HG02884 (cell line): ENCODE measurements at regions not wholly inside any gene's neighbourhood (a gene's known extent, or its start where the extent isn't known, plus 50 kb on each side); places are given as distances from the start of the nearest gene placed in this dataset.
"Not testable (repeated sequence)": the region's sequence is repeated elsewhere in the genome, so short reads cannot be mapped to it uniquely, and the experiment has no call there.

Experiments
- ATAC-seq: cut with Tn5 transposase; IDR thresholded peaks from one replicate; pipeline ENCODE4 v1.9.1; 2021; ENCODE audit warnings: mild to moderate bottlenecking, moderate library complexity; ENCODE audit not compliant: unreplicated experiment

DNA sequence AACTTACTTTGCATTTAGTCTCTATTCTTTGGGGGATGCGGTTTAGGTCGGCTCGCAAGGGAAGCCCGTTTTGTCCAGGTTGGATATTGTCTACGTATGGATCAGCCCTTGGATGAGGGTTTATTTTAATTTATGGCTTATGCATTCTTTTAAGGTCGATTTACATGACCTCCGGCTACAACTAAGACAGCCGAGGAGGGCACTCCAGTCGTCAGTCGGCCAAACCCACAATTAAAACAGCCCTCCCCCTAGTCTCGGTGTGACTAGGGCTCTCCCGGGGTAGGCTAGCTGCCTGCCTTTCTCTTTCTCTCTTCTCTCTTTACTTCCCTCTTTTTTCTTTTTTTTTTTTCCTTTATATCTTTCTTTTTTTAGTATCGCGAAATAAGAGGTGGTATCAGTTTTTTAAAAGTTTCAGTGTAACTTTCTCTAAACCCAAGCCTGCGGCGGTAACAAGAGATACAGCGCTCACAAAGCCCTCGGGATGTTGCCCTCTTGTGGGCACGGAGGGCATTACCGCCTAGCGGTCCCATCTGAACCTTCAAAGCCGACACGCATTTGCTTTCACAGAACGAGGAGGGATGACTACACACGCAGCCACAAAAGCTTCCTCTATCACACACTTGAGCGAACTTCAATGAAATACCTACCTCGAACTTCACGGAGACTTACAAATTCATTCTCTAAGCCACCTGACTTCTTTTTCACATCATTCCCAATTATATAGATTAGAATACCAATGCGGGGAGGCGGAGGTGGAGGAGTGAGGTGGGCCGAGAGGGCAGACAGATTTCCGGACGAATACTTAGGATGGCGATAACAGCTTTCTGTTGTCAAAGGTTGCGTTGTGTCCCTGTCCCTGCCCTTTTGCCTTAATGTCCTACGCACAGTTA lies 132.3 kb upstream of the C11orf58 start:
- ATAC-seq, result peak; percentile 89

GRCh38 chr11:16605389-16605893 lies 133.0 kb upstream of the C11orf58 start:
- no peak for ATAC-seq

DNA sequence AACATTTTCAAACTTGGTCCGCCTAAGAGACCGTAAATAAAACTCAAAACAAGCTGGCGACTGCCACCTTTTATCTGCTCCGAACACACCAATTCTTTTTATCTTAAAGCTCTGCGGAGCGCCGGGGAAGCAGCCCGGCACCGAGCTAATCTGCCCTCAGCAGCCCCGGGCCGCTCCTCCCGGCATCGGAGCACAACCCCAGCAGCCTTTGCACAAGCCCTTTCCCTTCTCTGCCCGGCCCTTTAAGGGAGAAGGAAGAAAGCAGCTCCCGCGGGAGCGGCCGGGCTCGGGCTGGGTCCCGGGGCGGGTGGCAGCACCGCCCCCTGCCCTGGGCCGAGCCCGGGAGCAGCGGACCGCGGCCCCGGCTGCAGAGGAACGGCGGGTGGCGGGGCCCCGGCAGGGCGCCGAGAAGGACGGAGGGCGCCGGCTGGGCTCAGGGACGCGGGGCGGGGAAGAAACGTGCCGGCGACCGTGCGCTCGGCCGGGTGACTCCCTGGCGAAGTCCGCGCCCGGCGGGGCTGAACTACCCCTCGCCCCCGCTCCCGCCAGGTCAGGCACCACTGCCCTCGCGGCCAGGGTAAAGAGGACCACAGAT lies 133.6 kb upstream of the C11orf58 start:
- ATAC-seq, result no peak

- no peak for ATAC-seq
Observed at GRCh38 chr11:16603890-16604793, 134.3 kb upstream of the C11orf58 start.

DNA sequence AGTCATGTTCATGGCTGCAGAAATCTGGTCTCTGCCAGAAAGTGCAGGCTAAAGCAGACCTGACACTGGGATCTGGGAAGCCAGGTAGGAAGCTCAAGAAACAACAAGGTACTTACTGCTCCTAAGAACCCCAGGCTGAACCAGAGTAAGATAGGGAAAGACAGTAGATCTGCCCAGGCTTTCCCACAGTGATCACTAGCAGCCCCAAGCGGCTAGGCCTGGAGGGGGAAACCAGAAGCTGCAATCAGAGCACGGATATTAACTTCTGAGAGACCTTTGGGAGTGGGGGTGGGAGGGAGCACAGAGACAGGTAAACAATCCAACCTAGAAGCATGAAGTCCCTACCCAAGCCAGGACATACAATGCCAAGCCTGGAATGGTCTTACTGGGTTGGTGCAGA lies 135.2 kb upstream of the C11orf58 start:
- ATAC-seq, result no peak

- ATAC-seq, result no peak
Observed at GRCh38 chr11:16598906-16599305, 139.5 kb upstream of the C11orf58 start.

DNA sequence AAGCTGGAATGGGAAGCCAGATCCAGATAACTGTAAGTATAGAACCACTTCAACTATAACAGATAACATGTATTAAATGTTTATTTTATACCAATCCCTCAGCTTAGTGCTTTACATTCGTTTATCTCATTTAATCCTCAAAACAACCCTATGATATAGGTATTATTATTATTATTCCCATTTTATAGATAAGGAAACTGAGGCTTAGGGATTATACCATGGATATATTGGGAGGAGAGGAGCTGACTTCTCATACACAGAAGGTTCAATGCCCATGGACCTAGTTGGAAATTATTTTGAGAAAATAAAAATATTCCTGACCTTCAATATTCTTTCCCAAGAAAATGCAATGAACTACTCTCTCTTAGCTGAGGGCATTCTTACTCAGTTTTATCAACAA lies 140.4 kb upstream of the C11orf58 start:
- ATAC-seq, result no peak

DNA sequence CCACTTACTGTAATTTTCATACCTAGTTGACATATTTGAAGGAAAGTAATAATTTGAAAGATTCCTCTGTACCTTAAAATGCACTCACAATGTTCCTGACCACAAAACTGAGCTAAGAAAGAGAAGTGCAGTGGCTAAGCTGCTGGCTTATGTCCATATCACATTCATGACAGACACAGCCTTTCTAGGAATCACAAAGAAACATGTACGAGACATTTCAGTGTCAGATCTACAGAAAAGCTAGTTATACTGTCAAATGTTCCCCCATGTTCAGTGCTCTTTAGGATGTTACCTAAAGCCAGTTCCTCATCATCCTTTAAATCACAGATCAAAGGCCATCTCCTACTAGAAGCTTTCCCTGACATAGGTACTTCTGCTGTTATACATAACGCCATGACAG lies 142.2 kb upstream of the C11orf58 start:
- ATAC-seq, result no peak

- no peak for ATAC-seq
Observed at GRCh38 chr11:16591157-16591556, 147.3 kb upstream of the C11orf58 start.

GRCh38 chr11:16587670-16588069 lies 150.8 kb upstream of the C11orf58 start:
- no peak for ATAC-seq

GRCh38 chr11:16584569-16584968 lies 153.9 kb upstream of the C11orf58 start:
- no peak for ATAC-seq

GRCh38 chr11:16581078-16581477 lies 157.4 kb upstream of the C11orf58 start:
- not testable (repeated sequence) for ATAC-seq

DNA sequence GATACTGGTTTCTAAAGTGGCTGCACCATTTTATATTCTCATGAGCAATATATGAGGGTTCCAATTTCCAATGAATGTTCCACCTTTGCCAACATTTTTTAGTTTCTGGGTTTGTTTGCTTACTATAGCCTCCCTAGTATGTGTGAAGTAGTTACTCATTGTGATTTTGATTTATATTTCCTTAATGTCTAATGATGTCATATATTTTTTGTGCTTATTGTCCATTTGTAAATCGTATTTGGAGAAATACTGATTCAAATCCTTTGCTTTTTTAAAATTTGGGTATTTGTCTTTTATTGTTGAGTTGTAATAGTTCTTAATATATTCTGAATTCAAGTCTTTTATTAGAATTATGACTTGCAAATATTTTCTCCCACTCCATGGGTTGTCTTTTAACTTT lies 161.0 kb upstream of the C11orf58 start:
- ATAC-seq, result no peak

DNA sequence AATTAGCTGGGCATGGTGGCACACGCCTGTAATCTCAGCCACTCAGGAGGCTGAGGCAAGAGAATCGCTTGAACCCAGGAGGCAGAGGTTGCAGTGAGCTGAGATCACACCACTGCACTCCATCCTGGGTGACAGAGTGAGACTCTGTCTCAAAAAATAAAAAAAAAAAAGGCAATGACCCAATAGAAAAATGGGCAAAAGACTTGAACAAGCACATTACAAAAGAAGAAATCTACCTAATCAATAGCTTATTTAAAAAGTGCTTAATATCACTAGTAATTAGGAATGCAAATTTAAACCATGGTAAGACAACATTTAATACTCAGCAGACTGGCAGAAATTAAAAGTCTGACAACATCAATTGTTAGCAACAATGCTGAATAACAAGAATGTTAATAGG lies 163.6 kb upstream of the C11orf58 start:
- ATAC-seq, result not testable (repeated sequence)

GRCh38 chr11:16572945-16573344 lies 165.5 kb upstream of the C11orf58 start:
- no peak for ATAC-seq

GRCh38 chr11:16561150-16561549 lies 177.3 kb upstream of the C11orf58 start:
- no peak for ATAC-seq

- no peak for ATAC-seq
Observed at GRCh38 chr11:16558494-16558893, 180.0 kb upstream of the C11orf58 start.

GRCh38 chr11:16555956-16556355 lies 182.5 kb upstream of the C11orf58 start:
- ATAC-seq, result no peak

- ATAC-seq, result no peak
Observed at GRCh38 chr11:16554361-16554760, 184.1 kb upstream of the C11orf58 start.

GRCh38 chr11:16547879-16548278 lies 190.6 kb upstream of the C11orf58 start:
- no peak for ATAC-seq

- ATAC-seq, result no peak
Observed at GRCh38 chr11:16543642-16544041, 187.3 kb upstream of the SOX6 start.
